C4-2B (cell line): ENCODE measurements at regions not wholly inside any gene's neighbourhood (a gene's known extent, or its start where the extent isn't known, plus 50 kb on each side); places are given as distances from the start of the nearest gene placed in this dataset.
"Not testable (repeated sequence)": the region's sequence is repeated elsewhere in the genome, so short reads cannot be mapped to it uniquely, and the experiment has no call there.

ENCODE experiments used
- H3K27ac ChIP-seq: fragments of 450-650 bp; 2 replicates; pipeline ENCODE4 v1.5.1; 2017
- ZFX ChIP-seq: fragments of 450-650 bp; IDR thresholded peaks from 2 replicates; pipeline ENCODE4 v1.6.1; 2017
- TF ChIP-seq, protein P1 (sequence below): fragments of 450-650 bp; conservative IDR thresholded peaks from 2 replicates; pipeline ENCODE4 v1.5.1; 2017; ENCODE audit warnings: mild to moderate bottlenecking

GRCh38 chr11:35046681-35047080, 92.3 kb upstream of the CD44 start:
- TF ChIP-seq, protein P1, sequence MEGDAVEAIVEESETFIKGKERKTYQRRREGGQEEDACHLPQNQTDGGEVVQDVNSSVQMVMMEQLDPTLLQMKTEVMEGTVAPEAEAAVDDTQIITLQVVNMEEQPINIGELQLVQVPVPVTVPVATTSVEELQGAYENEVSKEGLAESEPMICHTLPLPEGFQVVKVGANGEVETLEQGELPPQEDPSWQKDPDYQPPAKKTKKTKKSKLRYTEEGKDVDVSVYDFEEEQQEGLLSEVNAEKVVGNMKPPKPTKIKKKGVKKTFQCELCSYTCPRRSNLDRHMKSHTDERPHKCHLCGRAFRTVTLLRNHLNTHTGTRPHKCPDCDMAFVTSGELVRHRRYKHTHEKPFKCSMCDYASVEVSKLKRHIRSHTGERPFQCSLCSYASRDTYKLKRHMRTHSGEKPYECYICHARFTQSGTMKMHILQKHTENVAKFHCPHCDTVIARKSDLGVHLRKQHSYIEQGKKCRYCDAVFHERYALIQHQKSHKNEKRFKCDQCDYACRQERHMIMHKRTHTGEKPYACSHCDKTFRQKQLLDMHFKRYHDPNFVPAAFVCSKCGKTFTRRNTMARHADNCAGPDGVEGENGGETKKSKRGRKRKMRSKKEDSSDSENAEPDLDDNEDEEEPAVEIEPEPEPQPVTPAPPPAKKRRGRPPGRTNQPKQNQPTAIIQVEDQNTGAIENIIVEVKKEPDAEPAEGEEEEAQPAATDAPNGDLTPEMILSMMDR = no peak
- no peak for TF ChIP-seq ZFX
- no peak overlapping the region for H3K27ac ChIP-seq

- TF ChIP-seq, protein P1 = no peak
- TF ChIP-seq ZFX = no peak
Measured at GRCh38 chr11:35047179-35047578, 91.8 kb upstream of the CD44 start.

GRCh38 chr11:35047769-35048168, 91.2 kb upstream of the CD44 start:
- TF ChIP-seq ZFX = no peak
- TF ChIP-seq, protein P1 = no peak
- no peak overlapping the region for H3K27ac ChIP-seq

More at GRCh38 chr11:35047179-35047578, 91.8 kb upstream of the CD44 start:
- no peak overlapping the region for H3K27ac ChIP-seq

DNA sequence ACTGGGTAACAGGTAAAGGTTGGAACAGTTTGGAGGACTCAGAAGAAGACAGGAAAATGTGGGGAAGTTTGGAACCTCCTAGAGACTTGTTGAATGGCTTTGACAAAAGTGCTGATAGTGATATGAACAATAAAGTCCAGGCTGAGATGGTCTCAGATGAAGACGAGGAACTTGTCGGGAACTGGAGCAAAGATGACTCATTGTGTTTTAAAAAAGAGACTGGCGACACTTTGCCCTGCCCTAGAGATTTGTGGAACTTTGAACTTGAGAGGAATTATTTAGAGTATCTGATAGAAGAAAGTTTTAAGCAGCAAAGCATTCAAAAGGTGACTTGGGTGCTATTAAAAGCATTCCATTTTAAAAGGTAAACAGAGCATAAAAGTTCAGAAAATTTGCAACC, 90.6 kb upstream of the CD44 start:
- H3K27ac ChIP-seq = not testable (repeated sequence)

GRCh38 chr11:35049859-35050531, 89.0 kb upstream of the CD44 start:
- H3K27ac ChIP-seq = no peak overlapping the region
- TF ChIP-seq ZFX = no peak
- TF ChIP-seq, protein P1 = no peak

GRCh38 chr11:35050541-35050995, 88.4 kb upstream of the CD44 start:
- no peak for TF ChIP-seq ZFX
- TF ChIP-seq, protein P1 = no peak
- no peak overlapping the region for H3K27ac ChIP-seq

- no peak overlapping the region for H3K27ac ChIP-seq
- TF ChIP-seq, protein P1 = peak; percentile 24
- no peak for TF ChIP-seq ZFX
Measured at GRCh38 chr11:35056391-35057093, 82.4 kb upstream of the CD44 start.
